Testis (tissue), 2 donors: ENCODE measurements at regions not wholly inside any gene's neighbourhood (a gene's known extent, or its start where the extent isn't known, plus 50 kb on each side); places are given as distances from the start of the nearest gene placed in this dataset.
"Not testable (repeated sequence)": the region's sequence is repeated elsewhere in the genome, so short reads cannot be mapped to it uniquely, and the experiment has no call there.

Source experiments
- DNase-seq: peaks from one replicate; pipeline ENCODE4 v3.0.0-alpha.2; 2019
- H3K27ac ChIP-seq, 2 donors: fragments of 200-600 bp; sonication (generic); one replicate each; pipeline ENCODE4 v1.5.1; 2019
- H3K27me3 ChIP-seq: fragments of 200-600 bp; sonication (generic); one replicate; pipeline ENCODE4 v1.5.1; 2019
- H3K36me3 ChIP-seq: fragments of 200-600 bp; sonication (generic); one replicate; pipeline ENCODE4 v1.5.1; 2017; ENCODE audit warnings: low read depth; ENCODE audit errors: missing control alignments
- H3K4me1 ChIP-seq: fragments of 200-600 bp; sonication (generic); one replicate; pipeline ENCODE4 v1.5.1; 2019
- H3K4me3 ChIP-seq, 2 donors: fragments of 200-600 bp; sonication (generic); one replicate each; pipeline ENCODE4 v1.5.1; 2017 to 2019
- H3K9me3 ChIP-seq: fragments of 200-600 bp; sonication (generic); one replicate; pipeline ENCODE4 v1.5.1; 2017
- CTCF ChIP-seq, 3 experiments: fragments of 450-650 bp in 2 of 3; fragments of 200-600 bp in 1 of 3; sonication (generic) in 1 of 3; IDR thresholded peaks; one replicate each; pipeline ENCODE4 v1.5.1; 2016 to 2019; ENCODE audit warnings: antibody characterized with exemption in 3 of 3, mild to moderate bottlenecking in 2 of 3, moderate library complexity in 1 of 3
- POLR2A ChIP-seq: fragments of 450-650 bp; IDR thresholded peaks from one replicate; pipeline ENCODE4 v1.6.1; 2017; ENCODE audit warnings: antibody characterized with exemption, mild to moderate bottlenecking, moderate library complexity
- WGBS, 2 donors: methylation state at CpG; one replicate each; pipeline ENCODE4 v1.1.5; 2018; 5-methylcytosine and 5-hydroxymethylcytosine counted together
- intact Hi-C: fragments of 100-400 bp; cut with DNase I; formaldehyde crosslinking; loops from one replicate; pipeline ENCODE4 v1.15.1; 2023; ENCODE audit warnings: low total_unique reads

- no peak for TF ChIP-seq POLR2A
- TF ChIP-seq CTCF (IDR thresholded peaks at IDR 0.05): no peak
Observed at GRCh38 chr14:55855751-55856150, 262.5 kb upstream of the PELI2 start.

GRCh38 chr14:55858604-55859003, 259.6 kb upstream of the PELI2 start:
- Histone ChIP-seq H3K9me3 (no peaks in the 10 kb centered on the region), H3K27ac (no peak overlapping the region), H3K27me3 (no peaks in the 10 kb centered on the region), H3K4me3 (no peak overlapping the region), H3K36me3 (no peaks in the 10 kb centered on the region), H3K4me1 (no peaks in the 10 kb centered on the region)
- WGBS, 2 donors: 90 to 97% methylated on average over 2 of the region's 2 CpGs
- intact Hi-C loops: no loop called here
- DNase-seq: no peak
- TF ChIP-seq CTCF (IDR thresholded peaks at IDR 0.05) (no peak), POLR2A (no peak)

More at GRCh38 chr14:55855751-55856150, 262.5 kb upstream of the PELI2 start:
- Histone ChIP-seq H3K9me3 (no peaks in the 10 kb centered on the region), H3K4me3 (no peak overlapping the region), H3K27ac (no peak overlapping the region), H3K27me3 (no peaks in the 10 kb centered on the region), H3K36me3 (no peaks in the 10 kb centered on the region), H3K4me1 (no peaks in the 10 kb centered on the region)
- intact Hi-C loops: no loop called here
- WGBS, 2 donors: 76 to 82% methylated on average over 2 of the region's 2 CpGs
- DNase-seq: no peak

- WGBS, 2 donors: 95 to 97% methylated on average over 17 of the region's 17 CpGs
- H3K4me3 ChIP-seq, H3K9me3 ChIP-seq, H3K36me3 ChIP-seq, DNase-seq, intact Hi-C loops, H3K27ac ChIP-seq, H3K4me1 ChIP-seq, H3K27me3 ChIP-seq: not testable (repeated sequence)
Observed at GRCh38 chr14:55861561-55861960, 256.6 kb upstream of the PELI2 start.

- Histone ChIP-seq H3K27ac (no peak overlapping the region), H3K4me1 (no peaks in the 10 kb centered on the region), H3K27me3 (no peaks in the 10 kb centered on the region), H3K9me3 (no peaks in the 10 kb centered on the region), H3K4me3 (no peak overlapping the region), H3K36me3 (no peaks in the 10 kb centered on the region)
- no peak for DNase-seq
- 55 to 83% methylated on average over 10 to 22 of the region's 22 CpGs for WGBS, 2 donors
- intact Hi-C loops: no loop called here
- peak in 1 of 3 experiments; percentile 31 for TF ChIP-seq CTCF (IDR thresholded peaks at IDR 0.05)
- TF ChIP-seq POLR2A: no peak
Observed at GRCh38 chr14:55864890-55865655, 253.1 kb upstream of the PELI2 start.

- Histone ChIP-seq H3K4me3 (no peak overlapping the region), H3K27me3 (no peaks in the 10 kb centered on the region)
- intact Hi-C loops: no loop called here
Observed at GRCh38 chr14:55867311-55867710, 250.9 kb upstream of the PELI2 start.

More at GRCh38 chr14:55867311-55867710, 250.9 kb upstream of the PELI2 start:
- Histone ChIP-seq H3K27ac (no peak overlapping the region), H3K9me3 (no peaks in the 10 kb centered on the region), H3K4me1 (no peaks in the 10 kb centered on the region), H3K36me3 (no peaks in the 10 kb centered on the region)
- TF ChIP-seq POLR2A (no peak), CTCF (IDR thresholded peaks at IDR 0.05) (no peak)
- DNase-seq: no peak
